Liver (tissue), 3 donors: ENCODE measurements at regions not wholly inside any gene's neighbourhood (a gene's known extent, or its start where the extent isn't known, plus 50 kb on each side); places are given as distances from the start of the nearest gene placed in this dataset.

Experiments used
- ATF3 ChIP-seq: IDR thresholded peaks from 2 replicates; pipeline ENCODE4 v1.6.1; 2016; ENCODE audit warnings: antibody characterized with exemption
- CTCF ChIP-seq: fragments of 150-350 bp; IDR thresholded peaks from 2 replicates; pipeline ENCODE4 v1.5.1; 2017; ENCODE audit warnings: improper control_type of control experiment, low read depth, low read length; ENCODE audit not compliant: missing input control
- GABPA ChIP-seq, 2 donors: IDR thresholded peaks in 1 of 2; conservative IDR thresholded peaks in 1 of 2; 2 replicates each; pipeline ENCODE4 v1.6.1; 2016; ENCODE audit warnings: antibody characterized with exemption in 2 of 2, mild to moderate bottlenecking in 1 of 2, moderate library complexity in 1 of 2
- MAX ChIP-seq: IDR thresholded peaks from 2 replicates; pipeline ENCODE4 v1.6.1; 2016; ENCODE audit warnings: antibody characterized with exemption
- SP1 ChIP-seq: IDR thresholded peaks from 2 replicates; pipeline ENCODE4 v1.6.1; 2018; ENCODE audit warnings: antibody characterized with exemption, mild to moderate bottlenecking
- donor health status: healthy.
- donor health status: healthy.

- no peak for TF ChIP-seq CTCF
- no peak for TF ChIP-seq ATF3
- TF ChIP-seq SP1: no peak
- no peak for TF ChIP-seq GABPA (IDR thresholded peaks at IDR 0.05 in 1 of 2, conservative IDR thresholded peaks at IDR 0.05 in 1 of 2)
- TF ChIP-seq MAX: no peak
Measured at GRCh38 chr5:30384171-30384570, 809.3 kb upstream of the CDH6 start.
